ENCODE measurements at regions not wholly inside any gene's neighbourhood (a gene's known extent, or its start where the extent isn't known, plus 50 kb on each side); places are given as distances from the start of the nearest gene placed in this dataset.
"Not testable (repeated sequence)": the region's sequence is repeated elsewhere in the genome, so short reads cannot be mapped to it uniquely, and the experiment has no call there.

DNA sequence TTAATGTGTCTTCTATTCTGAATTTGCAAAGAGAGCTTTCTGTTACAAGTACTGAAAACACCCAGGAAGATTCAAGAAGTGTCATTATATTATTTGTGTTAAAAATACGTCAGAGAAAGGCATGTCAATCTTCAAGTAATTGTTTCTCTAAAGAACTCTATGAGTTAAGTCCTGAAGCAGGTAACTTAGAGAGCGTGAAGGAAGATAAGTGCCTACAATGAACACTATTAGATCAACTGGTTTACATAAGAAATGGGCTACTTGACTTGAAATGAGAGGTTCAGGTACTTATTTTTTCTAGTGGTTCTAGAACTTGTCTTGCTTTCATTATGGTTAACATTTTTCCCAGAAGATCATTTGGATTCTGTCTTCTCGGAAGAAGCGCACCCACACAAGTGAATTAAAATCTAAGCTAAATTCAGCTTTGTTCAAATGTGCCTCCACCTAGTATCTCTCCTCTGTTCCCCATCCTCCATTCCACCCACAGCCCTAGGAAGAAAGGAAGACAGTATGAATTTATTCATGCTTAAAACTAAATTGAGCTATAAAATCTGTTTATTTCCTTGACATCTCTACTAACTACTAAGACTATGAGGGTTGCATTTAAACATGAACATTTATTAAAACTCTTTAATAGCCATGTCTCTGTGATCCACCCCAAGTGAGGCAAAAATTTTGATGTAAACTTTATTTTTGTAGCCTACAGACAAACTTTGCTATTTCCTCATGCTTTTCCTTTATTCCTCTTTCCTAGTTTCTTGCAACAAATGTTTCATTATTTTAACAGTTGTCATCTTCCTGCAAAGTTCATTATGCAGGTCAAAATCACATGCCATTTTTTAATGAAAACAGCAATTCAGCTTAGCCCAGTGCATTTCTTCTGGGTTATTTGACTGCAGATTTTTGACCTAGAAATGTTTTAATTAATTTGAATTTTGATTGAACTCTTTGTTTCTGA, 206.8 kb downstream of the KCNJ2 start:
- DNase-seq: no peak

DNA sequence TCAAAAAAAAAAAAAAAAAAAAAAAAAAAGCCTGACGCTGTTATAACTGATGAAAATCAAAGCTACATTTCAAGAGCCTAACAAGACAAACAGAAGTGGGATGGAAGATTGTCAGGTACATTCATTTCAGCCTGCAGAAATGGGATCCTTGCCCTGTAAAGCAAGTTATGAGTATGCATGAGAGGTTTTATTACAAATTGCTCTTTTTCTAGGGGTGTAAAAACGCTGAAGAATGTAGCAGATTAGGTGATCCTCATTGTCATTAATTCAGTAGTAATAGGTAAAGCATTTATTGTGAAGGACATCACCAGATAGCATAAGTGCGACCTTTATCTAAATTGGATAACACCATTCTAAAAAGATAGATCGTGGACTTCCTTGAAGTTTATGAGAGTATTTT, 208.3 kb downstream of the KCNJ2 start:
- DNase-seq: no peak

GRCh38 chr17:70378076-70378475, 208.7 kb downstream of the KCNJ2 start:
- DNase-seq: no peak

DNA sequence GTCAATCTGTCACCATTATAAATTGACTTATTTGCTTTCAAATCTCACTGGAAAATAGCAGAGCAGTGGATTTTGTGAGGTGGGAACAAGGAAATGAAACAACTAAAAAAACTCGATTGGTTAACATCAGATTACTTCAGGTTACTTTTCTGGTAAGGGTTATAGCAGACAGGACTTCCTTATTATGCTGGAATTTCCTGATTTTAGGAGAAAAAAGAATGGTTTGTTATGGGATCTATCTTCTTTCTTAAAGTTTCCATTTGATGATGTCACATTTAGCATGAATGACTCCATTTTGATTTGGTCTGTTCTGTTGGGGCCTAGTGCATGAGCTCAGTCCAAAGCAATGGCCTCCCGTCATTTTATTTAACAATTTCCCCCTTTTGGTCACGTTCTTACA, 210.6 kb downstream of the KCNJ2 start:
- DNase-seq: no peak

- DNase-seq: not testable (repeated sequence)
These were observed 212.6 kb downstream of the KCNJ2 start for GRCh38 chr17:70381916-70382315.

DNA sequence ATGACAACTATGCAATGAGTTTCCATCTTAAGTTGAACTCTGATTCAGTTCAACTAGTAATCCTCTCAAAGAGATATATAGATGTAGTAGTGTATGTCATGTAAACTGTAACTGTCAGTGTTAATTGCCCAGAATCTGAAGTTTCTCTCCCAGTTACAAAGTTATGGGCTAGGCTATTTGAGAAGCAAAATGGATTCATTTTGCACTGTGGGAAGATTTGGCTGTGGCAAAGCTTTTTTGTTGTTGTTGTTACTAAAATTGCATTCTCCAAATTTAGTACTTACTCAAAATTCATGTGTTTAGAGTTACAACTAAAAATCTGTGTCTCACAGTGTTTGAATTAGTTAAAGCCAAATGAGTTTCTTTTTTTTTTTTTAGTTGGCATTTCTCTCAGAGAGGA, 219.0 kb downstream of the KCNJ2 start:
- DNase-seq: no peak

- not testable (repeated sequence) for DNase-seq
These were observed 220.0 kb downstream of the KCNJ2 start for GRCh38 chr17:70389232-70389757.

- no peak for DNase-seq
These were observed 220.7 kb downstream of the KCNJ2 start for GRCh38 chr17:70390049-70390448.

DNA sequence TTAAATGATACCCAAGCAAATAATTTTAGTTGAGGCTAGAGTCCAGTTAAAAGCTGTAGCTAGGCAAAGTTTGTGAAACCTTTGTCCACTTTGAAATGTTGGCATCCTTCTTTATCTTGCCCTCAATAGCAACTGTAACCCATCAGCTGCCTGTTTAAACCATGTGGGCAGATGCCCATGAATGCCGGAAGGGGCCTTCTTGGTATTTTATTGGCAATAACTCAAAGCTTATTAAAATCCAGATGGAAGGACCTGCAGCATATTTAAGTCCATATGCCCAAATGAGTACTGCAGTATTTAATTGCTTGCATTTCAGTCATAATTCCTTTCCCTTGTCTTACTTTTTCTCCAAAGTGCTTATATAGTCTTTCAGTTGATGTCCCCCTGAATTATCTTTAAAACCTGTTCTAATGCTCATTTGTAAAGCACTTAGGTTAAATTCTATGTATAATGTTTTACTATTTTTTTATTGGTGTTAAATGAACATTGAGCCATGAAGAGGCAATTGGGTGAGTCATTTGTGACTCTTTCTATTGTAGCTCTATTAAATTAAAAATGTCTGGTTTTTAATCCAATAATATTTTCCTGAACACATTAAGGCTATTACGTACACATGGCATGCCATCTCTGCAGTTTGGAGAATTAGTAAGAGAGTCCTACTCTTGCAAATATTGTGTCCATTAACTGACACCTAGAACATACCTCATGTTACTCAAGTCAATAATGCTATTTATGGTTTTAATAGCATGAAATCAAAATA, 225.3 kb downstream of the KCNJ2 start:
- no peak for DNase-seq

DNA sequence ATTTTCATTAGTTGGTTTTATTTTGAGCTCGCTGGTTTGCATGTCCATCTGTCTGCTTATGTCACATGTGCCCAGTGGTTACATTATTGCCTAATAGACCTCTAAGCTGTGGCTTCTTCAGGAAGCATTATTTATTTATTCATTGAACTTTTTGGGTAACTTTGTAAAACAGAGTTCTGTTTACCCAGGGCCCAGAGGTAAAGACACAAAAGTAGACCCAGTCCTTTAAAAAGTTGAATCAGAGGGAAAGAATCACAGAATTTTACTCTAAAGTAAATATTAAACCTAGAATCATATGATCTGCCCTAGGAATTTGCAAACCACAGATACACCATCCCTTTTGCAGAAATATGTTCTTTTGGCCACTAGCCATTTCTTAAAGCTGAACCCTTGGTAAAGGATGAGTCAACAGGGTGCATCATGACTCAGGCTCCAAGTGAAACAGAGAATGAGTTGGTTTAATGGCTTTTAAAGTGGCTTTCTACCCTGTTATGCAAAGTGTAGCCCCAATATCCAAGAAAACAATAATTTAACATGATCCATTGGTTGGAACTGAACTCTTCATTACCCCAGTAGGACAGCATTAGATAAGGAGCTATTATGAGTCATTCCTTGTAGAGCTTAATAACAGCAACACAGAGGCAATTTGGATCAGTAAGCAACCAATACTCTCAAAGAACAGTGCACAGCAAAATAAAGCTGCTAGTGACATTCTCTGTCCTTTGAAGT, 236.3 kb downstream of the KCNJ2 start:
- DNase-seq: no peak

GRCh38 chr17:70407506-70407905, 238.2 kb downstream of the KCNJ2 start:
- DNase-seq: no peak

DNA sequence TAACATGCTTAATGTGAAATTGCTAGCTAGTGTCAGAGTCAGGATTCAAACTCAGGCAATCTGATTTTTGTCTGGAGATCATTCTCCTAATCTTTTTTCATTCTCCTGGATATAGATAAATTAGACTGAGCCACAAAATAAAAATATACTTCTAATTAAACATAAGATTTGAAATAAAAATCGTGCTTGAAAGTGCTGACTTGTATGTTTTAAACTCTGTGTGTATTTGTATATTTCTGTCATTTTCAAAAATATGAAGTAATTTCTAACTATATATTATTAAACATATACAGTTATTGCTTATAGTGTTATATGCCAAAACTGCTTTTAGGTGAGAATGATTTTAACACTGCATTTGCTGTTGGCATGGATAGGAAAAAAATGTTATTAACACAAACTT, 239.4 kb downstream of the KCNJ2 start:
- DNase-seq: no peak

- no peak for DNase-seq
These were observed 245.0 kb downstream of the KCNJ2 start for GRCh38 chr17:70414300-70414699.

GRCh38 chr17:70420861-70421445, 251.6 kb downstream of the KCNJ2 start:
- DNase-seq: no peak

DNA sequence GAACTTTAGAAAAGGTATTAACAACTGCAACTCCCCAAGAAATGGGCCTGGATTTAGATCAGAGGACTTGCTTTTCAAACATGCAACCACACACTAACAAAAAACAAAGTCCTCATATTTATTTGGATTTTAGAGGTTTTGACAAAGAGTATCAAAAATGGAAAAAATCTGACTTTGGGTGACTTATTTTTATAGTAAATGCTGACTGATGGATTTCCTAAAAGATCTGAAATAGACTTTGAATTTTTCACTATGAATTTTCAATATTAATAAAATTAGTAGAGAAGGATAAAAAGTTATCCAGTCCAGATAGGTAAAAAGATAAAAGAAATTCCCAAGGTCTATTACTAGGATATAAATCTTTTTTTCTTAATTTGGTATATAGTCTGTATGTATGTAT, 253.5 kb downstream of the KCNJ2 start:
- no peak for DNase-seq

DNA sequence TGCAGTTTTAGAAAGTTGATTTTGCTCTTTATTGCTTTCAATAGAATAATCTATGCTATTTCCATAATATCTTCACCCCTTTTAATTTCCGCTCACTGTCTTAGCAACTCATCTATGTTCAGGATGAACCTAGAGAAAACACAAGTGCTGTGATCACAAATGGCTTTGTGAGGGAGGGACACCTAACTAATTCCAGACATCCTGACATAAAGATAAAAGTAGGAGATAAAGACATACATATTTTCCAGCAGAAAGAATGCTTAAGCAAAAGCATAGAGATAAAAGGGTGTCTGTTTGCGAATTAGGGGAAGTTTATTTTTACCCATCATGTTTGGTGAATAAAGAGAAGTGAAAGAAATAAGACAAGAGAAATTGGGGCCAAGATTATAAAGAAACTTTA, 254.2 kb downstream of the KCNJ2 start:
- no peak for DNase-seq

- no peak for DNase-seq
These were observed 257.4 kb downstream of the KCNJ2 start for GRCh38 chr17:70426752-70427151.

DNA sequence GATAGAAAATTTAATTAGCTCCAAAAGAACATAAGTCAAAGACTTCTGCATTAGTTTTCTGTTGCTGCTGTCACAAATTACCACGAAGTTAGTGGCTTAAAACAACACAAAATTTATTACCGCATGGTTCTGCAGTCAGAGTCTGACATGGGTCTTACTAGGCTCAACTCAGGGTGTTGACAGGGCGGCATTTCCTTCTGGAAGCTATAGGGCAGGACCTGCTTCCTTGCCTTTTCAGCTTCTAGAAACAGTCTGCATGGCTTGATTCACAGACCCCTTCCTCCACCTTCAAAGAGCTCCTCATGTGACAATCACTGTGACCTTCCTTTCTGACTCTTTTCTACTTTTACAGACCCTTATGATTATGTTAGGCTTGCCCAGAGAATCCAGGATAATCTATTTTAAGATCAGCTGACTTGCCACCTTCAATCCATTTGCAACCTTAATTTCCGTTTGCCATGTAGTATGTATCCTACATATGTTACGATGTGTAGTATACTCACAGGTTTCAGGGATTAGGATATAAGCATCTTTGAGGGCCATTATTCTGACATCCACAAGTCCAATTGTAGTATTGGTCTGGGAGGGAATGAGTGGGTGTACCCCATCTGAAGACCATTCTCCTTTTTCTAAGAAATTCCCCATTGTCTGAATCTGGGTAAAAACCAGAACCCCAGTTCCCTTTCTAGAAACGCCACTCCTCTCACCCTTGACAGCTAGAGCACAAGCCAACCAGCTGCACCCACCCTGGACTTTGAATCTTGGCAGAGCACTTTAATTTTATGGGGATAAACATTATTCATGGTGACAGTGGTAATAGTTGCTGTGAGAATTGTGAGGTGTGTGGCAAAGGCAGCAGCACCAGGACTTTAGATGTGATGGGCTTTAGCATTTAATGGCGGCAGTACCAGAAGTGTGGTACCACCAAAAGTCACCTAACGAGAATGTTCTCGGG, 265.5 kb downstream of the KCNJ2 start:
- no peak for DNase-seq

GRCh38 chr17:70437656-70438055, 268.3 kb downstream of the KCNJ2 start:
- no peak for DNase-seq

DNA sequence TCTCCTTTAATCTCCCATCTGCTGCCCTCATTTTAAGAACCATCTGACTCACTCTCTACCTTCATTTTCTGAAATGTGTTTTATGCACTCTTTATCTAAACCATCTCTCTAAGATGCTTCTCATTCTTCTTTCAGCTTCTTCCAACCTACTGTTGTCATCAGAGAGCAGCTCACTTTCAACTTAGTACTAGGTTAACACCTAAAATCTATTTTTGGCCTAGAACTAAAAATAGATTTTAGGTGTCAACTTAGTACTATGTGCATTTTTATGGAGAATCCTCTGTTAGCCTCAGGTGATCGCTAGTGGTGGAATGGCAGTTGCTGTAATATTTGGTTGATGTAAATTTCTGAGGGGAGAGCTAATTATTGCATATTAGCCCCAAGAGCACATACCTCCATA, 277.1 kb downstream of the KCNJ2 start:
- DNase-seq: no peak

GRCh38 chr17:70447588-70447987, 278.3 kb downstream of the KCNJ2 start:
- no peak for DNase-seq

DNA sequence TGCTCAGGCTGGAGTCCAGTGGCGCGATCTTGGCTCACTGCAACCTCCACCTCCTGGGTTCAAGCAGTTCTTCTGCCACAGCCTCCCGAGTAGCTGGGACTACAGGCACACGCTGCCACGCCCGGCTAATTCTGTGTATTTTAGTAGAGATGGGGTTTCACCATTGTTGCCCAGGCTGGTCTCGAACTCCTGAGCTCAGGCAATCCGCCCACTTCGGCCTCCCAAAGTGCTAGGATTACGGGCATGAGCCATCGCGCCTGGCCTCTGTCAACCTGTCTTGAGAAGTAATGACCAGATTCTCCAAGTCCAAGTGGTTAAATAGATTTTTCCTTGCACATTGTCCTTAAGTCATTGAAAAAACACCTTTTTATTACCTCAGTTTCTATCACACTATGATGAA, 283.7 kb downstream of the KCNJ2 start:
- not testable (repeated sequence) for DNase-seq

All from NCI-H1436 treated with DMSO at 0.1 percent for 48 hours (cell line).